ENCODE measurements at regions not wholly inside any gene's neighbourhood (a gene's known extent, or its start where the extent isn't known, plus 50 kb on each side); places are given as distances from the start of the nearest gene placed in this dataset.

DNA sequence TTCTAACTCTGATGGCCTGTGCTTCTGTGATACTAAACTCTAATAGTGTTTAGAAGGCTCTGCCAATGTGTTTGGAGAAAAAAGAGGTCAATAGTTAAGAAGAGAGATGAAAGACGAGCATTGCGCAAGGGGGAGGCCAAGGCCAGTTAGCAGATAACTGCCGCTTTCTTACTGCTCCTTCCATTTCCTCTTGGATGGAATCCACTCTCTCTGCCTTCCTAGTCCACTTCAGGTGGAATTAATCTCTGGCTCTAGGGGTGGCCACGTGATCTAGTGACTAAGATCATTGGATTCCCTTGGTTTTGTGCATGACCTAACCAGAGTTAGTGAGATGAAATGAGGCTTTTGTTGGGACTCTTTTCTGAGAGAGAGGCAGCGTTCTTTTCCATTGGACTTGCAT is 148.3 kb downstream of the ACTL8 start:
- TF ChIP-seq, protein P1, sequence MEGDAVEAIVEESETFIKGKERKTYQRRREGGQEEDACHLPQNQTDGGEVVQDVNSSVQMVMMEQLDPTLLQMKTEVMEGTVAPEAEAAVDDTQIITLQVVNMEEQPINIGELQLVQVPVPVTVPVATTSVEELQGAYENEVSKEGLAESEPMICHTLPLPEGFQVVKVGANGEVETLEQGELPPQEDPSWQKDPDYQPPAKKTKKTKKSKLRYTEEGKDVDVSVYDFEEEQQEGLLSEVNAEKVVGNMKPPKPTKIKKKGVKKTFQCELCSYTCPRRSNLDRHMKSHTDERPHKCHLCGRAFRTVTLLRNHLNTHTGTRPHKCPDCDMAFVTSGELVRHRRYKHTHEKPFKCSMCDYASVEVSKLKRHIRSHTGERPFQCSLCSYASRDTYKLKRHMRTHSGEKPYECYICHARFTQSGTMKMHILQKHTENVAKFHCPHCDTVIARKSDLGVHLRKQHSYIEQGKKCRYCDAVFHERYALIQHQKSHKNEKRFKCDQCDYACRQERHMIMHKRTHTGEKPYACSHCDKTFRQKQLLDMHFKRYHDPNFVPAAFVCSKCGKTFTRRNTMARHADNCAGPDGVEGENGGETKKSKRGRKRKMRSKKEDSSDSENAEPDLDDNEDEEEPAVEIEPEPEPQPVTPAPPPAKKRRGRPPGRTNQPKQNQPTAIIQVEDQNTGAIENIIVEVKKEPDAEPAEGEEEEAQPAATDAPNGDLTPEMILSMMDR (IDR thresholded peaks at IDR 0.05) = no peak
- TF ChIP-seq POLR2A (IDR thresholded peaks at IDR 0.05) (no peak), POLR2AphosphoS5 (IDR thresholded peaks at IDR 0.05) (peak in 1 of 3 donors; percentile 29)

Measured in breast epithelium (tissue), 3 donors.